Fibroblast of upper back skin (primary cell): ENCODE measurements at regions not wholly inside any gene's neighbourhood (a gene's known extent, or its start where the extent isn't known, plus 50 kb on each side); places are given as distances from the start of the nearest gene placed in this dataset.
"Not testable (repeated sequence)": the region's sequence is repeated elsewhere in the genome, so short reads cannot be mapped to it uniquely, and the experiment has no call there.

ENCODE experiments used
- DNase-seq: peaks from one replicate; pipeline ENCODE4 v3.0.0-alpha.2; 2013

DNA sequence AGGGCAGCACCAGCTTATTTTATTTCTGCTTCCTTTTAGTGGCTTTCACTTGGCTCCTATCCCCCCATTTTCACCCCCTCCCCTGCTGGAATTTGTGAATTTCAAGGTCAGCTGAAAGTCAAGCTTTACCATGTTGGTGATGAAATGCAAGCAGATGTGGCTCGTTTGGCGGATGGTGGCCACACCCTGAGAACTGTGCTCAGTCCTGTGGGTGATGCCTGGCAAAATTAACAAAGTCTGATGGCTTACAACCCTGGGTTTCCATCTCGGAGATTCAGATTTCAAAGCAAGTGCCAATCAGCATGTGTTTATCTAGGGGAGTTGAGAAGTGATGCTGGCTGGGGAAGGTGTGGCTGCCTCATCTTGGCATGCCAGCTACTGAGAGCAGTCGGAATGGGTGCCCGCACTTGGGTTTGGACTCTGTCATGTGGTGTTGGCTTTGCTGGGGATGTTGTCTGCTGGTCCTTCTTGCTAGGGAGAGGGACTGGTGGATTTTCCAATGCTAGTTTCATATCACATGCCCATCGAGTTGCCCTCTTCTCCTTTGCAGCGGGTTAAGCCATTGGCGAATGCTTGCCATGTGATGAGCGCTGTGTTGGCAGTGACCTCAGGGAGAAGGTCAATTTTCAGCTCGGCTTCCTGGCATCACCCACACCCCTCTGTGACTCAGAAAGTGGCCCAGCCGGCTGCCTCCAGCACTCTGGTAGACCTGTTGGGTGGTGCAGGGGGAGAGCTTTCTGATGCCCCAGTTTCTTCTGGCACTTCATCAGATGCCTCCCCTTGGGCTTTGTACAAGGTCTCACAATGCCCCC, 77.0 kb upstream of the PITX1 start:
- no peak for DNase-seq

- DNase-seq: no peak
Measured at GRCh38 chr5:135108992-135109391, 75.0 kb upstream of the PITX1 start.

DNA sequence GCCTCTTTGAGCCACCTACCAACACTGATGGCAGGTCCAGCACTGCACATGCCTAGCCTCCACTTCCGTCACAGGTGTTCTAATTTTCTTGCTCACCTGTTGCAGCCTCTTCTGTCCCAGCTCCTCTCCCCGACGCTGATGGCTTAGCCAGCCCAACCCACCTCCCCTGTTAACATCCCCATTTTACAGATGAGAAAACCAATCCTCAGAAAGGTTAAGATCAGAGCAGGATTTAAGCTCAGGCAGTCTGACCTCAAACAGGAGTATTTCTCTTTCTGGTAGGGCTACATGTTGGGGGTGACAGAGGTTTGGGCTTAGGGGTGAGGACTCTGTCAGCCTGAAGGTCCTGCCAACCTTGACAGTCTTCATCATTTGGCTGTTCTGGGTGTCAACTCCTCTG, 74.5 kb upstream of the PITX1 start:
- DNase-seq: no peak

- no peak for DNase-seq
Measured at GRCh38 chr5:135107986-135108385, 74.0 kb upstream of the PITX1 start.

GRCh38 chr5:135106610-135107471, 72.8 kb upstream of the PITX1 start:
- DNase-seq: no peak

DNA sequence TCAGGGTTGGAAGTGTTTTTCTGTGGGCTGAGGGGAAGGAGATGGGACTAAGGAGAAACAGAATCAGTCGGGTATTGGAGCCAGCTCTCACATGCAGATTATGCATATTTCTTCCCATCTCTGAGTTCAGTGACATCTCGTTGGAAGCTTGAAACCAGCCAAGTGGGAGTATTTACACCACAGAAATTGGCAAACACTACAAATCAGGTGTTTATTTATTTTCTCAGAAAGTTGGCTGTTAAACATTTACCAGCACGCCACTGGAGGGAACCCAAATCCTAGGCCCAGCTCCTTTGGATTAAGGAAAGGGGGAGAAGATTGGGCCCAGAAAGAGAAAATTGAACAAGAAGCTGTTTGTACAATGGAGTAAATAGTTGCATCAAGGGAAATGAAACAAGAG, 72.1 kb upstream of the PITX1 start:
- DNase-seq: no peak

GRCh38 chr5:135105105-135105484, 71.1 kb upstream of the PITX1 start:
- no peak for DNase-seq

GRCh38 chr5:135103575-135103853, 69.5 kb upstream of the PITX1 start:
- no peak for DNase-seq

DNA sequence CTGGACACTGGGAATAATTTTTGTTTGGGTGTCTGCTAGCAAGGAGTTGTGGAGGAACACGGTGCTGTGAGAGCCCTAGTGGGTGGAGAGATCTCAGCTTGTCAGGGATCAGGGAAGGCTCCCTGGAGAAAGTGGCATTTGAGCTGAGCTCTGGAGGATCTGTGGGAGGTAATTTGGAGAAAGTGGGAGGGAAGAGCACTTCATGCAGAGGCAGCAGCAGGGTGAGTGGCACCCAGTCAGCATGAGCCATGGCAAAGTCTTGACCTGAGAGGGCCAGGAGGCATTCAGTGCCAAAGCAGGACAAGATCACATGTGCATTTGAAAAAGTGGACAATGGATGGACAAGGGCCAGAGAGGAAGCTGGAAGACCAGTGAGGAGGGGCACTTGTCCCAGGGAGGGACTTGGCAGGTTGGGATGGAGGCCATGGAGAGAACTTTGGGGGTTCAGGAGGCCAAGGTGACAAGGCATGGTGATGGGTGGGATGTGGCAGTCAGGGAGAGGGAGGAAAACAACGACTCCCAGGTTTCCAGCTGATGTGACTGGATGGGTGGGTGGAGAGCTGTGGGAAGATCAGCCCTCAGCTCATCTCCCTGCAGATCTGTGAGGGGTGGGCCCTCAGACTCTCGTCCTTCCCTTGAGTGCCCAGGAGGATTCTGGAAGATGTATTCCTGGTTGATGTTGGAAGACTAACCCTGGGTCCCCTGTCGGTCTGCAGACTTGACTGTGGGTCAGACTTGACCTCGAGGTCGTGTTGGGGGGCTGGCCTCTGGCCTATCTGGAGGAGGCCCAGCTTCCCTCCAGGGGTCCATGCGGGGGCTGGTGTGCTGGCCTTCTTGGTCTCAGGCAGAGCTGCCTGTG, 68.9 kb upstream of the PITX1 start:
- no peak for DNase-seq

DNA sequence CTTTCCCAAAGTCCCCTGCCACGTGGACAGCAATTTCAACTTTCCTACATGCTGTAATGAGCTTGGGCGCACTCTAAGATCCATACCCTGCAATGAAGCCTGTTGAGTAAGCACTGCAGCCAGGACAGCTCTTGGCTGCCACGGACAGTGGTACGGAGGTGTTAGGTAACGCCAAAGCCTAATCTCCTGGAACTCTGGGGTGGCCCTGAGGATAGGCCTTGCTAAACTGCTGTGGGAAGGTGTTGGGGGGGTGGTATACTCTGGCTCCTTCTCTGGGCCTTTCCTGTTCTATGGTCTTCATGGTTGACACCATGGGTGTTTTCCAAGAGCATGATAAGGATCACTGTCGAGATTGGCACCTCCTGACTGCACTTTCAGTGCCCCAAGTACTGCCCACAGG, 66.4 kb upstream of the PITX1 start:
- DNase-seq: no peak

DNA sequence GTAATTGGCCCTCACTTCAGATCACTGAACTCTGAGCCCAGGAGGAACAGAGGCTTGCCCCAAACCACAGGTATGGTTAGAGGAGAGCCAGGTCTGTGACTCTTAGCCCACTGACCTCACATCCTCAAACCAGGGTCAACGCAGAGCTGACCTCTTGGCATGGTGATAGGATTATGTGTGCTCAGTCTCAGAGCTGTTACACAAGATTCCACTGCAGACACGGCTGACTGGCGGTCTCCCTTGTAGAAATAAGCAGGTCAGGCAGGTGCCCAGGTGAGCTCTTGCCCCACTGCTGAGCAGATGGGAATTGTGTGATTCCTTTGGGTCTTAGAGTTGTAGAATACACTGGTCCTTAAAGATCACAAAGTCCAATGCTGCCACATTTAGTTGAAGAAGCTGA, 66.0 kb upstream of the PITX1 start:
- no peak for DNase-seq

DNA sequence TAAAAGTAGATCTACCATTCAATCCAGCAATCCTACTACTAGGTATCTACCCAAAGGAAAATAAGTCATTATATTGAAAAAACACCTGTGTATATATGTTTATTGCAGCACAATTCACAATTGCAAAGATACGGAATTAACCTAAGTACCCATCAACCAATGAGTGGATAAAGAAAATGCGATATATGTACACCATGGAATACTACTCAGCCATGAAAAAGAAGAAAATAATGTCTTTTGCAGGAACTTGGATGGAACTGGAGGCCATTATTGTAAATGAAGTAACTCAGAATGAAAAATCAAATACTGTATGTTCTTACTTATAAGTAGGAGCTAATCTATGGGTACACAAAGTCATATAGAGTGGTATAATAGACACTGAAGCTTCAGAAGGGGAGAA, 63.4 kb upstream of the PITX1 start:
- no peak for DNase-seq

GRCh38 chr5:135095871-135096270, 61.8 kb upstream of the PITX1 start:
- DNase-seq: no peak

GRCh38 chr5:135095052-135095715, 61.2 kb upstream of the PITX1 start:
- no peak for DNase-seq

DNA sequence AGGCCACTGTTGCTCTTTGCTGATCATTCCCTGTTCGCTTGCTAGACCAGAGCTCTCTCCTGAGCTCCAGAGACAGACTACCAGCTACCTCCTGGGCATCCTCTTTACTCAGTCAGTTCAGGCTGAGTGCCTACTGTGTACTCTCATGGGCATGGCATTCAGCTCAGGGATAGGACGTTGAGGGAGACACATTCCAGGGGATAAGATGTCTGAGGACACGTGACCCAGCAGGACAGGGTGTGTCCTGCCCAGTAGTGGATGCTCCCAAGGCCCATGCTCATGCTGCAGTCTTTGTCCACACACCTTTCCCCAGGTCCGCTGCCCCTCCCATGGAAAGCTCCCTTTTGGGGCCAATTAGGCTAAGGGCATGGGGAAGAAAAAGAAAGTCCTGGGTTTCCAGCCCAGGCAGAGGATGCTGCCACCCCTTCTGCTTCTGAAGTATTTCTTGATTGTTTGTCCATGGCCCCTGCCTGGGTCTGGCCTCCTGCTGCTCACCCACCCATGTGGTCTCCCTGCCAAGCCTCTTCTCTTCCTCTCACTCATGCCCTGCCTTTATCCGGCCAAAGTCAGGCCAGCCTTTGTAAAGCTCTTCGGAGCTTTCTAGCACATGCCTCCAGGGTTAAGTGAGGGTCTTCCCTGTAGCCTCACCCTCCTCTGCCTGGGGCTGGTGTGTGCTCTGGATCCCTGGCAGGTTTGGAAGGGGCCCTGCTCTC, 60.5 kb upstream of the PITX1 start:
- DNase-seq: no peak

DNA sequence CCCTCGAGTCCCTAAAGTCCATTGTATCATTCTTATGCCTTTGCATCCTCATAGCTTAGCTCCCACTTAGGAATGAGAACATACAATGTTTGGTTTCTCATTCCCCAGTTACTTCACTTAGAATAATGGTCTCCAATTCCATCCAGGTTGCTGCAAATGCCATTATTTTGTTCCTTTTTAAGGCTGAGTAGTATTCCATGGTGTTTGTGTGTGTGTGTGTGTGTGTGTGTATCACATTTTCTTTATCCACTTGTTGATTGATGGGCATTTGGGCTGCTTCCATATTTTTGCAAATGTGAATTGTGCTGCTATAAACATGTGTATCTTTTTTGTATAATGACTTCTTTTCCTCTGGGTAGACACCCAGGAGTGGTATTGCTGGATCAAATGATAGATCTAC, 59.5 kb upstream of the PITX1 start:
- not testable (repeated sequence) for DNase-seq

GRCh38 chr5:135092476-135092875, 58.4 kb upstream of the PITX1 start:
- no peak for DNase-seq

GRCh38 chr5:135091286-135091685, 57.3 kb upstream of the PITX1 start:
- DNase-seq: no peak

GRCh38 chr5:135089912-135090311, 55.9 kb upstream of the PITX1 start:
- no peak for DNase-seq

DNA sequence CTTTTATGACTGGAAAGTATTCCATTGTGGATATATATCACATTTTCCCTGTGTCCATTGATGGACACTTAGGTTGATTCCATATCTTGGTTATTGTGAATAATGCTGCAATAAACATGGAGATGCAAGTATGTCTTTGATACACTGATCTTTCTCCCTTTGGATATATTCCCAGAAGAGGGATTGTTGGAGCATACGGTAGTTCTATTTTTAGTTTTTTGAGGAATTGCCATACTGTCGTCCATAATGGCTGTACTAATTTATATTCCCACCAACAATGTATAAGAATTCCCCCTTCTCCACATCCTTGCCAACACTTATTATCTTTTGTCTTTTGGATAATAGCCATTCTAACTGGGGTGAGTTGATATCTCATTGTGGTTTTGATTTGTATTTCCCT, 54.9 kb upstream of the PITX1 start:
- DNase-seq: no peak

- no peak for DNase-seq
Measured at GRCh38 chr5:135087950-135088349, 53.9 kb upstream of the PITX1 start.
